RPMI7951 (cell line): ENCODE measurements at regions not wholly inside any gene's neighbourhood (a gene's known extent, or its start where the extent isn't known, plus 50 kb on each side); places are given as distances from the start of the nearest gene placed in this dataset.
A peak's percentile ranks its signal among the peaks of the same experiment; 100 is the strongest.

Source experiments
- DNase-seq: peaks from one replicate; pipeline ENCODE4 v3.0.0-alpha.2; 2012; ENCODE audit warnings: low read depth

DNA sequence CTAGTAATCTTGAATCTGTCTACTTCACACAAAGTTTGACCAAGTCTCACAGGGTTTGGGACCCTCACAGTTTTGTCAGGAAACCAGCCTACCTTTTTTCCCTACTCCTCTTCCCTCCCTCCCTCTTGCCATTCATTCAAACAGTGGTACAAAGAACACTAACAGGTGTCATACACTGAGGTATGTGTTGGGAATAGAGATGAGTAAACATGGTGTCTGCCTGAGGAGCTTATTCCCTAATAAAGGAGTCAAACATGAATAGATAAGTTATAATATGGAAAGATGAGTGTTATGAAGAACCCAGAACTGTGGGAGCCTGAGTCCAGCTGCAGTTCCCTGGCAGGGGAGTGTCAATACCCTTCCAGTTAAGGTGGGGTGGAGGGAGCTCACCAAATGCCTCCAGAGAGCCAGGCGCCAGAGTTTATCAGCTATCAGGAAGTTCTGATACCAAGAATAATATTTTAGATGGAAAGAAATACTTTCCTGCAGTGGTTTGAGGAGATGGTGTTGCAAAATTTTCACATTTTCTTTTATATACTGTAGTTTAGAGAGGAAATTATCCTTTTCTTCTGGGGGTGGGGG, 183.4 kb upstream of the NR3C1 start:
- DNase-seq, result no peak

DNA sequence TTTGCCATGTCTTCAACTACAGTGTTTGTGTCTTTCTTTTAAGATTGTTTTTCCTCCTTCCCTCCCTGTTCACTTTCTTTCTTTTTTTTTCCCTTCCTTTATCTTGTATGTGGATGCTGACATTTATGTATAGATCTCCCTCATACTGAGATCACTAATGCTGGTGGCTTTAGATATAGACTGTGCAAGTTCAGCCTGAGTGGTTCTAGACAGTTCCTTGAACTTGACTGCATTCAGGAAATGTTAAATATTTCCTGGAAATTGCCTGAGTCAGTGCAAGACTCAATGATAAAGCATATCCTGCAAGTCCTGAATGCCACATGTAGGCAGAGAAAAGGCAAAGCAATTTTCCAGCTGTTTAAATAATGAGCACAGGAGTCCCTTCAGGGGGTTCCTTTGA, 182.5 kb upstream of the NR3C1 start:
- DNase-seq, result no peak

DNA sequence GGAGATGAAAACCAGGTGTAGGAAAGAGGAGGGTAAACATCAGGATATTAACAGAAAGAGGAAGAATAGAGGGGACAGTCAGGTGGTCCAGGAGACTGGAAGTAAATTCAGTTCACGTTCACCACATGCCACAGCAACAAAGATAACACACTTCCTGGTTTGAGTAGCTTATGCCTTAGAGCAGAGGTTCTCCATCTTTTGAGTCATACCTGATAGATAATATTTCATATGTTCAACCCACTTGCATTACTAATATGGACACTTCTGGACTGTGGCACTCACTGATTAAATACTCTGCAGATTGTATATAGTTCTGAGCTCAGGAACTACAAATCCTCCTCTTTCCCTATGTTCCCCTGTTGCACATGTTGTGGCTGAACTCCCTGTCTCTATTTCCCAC, 179.9 kb upstream of the NR3C1 start:
- no peak for DNase-seq

DNA sequence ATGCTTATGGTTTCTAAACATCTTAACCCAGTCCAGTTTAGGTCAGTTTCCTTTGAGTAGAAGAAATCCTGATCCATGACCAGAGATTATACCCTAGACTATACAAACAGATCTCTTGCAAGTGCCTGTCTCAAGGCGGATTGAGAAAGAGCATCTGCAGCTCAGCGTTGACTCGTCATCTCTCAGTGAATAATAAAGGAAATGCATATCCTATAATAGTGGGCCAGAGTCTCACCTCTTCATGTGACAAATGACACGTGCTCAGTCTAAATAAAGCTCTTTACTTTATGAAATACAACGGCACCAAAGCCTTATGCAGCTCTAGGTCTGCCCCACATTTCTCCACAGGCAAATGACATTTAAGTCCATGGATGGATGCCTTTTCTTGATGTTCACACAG, 179.4 kb upstream of the NR3C1 start:
- no peak for DNase-seq

DNA sequence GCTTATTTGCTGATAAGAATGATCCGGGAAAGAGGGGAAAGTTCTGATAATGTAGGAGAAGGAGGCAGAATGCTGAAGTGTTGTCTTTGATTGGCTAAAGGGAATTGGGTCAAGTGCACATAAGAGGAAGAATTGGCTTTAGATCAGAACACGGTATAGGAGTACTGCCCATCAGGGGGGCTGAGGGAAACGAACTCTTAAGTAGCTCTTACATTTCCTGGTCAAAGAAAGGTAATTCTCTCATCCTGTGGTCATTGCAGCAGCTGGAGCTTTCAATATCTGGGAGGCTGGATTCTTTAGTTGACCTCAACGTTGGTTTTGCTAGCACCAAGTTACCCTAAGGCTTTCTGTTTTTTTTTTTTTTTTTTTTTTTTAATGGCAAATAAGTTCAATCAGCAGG, 178.7 kb upstream of the NR3C1 start:
- no peak for DNase-seq

DNA sequence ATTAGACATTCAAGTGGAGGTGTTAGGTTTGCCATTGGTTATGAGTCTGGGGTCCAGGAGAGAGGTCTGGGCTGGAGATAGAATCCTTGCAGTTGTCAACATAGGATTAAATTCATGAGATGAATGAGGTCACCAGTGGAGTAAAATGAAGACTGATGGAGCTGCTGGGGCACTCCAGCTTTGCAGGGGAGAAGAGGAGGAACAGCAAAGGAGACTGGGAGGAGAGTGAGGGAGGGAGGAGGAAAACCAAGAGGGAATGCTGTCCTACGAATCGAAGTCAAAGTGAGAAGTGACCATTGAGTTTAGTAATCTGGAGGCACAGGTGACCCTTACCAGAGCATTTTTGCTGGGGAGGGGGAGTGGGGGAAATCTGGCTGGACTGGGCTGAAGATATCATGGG, 178.2 kb upstream of the NR3C1 start:
- no peak for DNase-seq

DNA sequence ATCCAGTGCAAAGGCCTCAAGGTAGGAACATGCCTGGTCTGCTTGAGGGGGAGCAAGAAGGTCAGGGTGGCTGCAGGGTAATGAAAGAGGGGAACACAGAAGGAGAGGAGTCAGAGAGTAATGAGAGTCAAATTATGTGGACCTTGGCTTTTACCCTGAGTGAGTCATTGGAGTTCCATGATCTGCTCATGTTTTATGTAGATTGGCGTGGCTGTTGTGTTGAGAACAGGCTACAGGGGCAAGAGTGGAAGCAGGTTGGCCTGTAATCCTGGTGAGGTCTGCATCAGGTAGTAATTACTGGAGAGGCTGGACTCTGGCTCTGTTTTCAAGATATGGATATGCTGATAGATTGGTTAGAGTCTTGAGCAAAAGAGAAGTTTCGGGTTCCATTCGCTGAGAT, 177.7 kb upstream of the NR3C1 start:
- DNase-seq, result no peak

DNA sequence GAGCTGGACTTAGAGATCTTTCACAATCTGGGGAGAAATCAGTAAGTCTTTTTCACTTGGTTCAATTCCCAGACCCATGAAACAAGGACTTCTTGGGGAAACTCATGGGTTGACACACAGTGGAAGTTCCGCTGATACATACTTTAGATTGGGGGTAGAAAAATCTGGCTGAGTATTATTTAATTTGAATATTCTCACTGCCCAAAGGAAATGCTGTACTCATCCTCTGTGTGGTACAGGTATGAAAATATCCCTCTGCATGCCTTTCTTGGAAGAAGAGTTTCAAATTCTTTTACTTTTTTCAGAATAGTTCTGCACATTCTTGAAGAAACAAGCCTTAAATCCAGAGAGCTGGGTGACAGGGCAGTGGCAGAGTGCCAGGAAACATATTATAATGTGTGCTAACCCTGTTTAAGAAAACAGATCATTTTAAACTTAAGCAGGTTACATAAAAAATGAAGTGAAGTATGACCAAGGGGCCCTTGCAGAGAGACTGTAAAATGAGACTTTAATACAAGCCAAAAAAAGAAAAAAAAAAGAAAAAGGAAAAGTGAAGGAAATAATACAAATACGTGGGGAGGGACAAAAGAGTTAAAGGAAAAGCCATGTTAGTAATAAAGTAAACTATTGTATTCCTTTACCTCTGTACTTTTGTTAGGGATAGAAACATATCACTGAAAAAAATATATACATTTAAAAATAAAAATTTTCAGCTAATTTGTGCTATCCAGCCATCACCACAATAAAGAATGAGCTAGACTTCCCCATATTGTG, 173.4 kb upstream of the NR3C1 start:
- no peak for DNase-seq

DNA sequence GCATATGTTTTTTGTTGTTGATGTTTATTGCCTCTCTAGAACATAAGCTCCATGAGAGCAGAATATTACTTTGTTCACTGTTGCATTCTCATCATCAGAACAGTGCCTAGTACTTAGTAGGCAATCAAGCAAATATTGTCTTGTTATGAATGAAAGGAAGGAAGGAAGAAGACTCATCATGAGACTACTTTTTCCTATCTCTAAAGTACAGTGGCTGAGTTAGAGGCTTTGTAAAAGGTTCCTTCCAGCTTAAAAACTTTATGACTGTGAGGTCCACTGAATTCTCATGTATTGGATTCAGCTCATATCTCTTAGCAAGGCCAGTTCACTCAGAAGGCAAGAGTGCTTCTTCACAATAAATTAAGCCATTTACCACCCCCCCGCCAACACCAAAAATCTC, 171.8 kb upstream of the NR3C1 start:
- no peak for DNase-seq

DNA sequence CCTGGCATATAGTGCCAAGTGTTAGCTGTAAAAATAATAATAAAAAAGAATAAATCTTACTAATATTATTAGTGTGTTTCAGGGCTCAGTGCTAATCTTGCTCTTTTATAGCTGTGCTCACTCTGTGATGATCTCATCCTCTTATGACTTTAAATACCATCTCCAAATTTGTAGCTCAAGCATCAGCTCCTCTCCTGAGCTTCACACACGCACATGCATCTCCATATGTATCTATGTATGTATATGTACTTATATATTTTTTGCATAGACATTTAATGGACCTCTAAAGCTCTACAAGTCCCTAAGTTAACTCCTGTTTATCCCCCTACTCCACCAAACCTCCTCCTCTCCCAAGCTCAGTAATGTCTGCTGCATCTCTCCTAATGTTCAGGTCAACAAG, 170.8 kb upstream of the NR3C1 start:
- no peak for DNase-seq

DNA sequence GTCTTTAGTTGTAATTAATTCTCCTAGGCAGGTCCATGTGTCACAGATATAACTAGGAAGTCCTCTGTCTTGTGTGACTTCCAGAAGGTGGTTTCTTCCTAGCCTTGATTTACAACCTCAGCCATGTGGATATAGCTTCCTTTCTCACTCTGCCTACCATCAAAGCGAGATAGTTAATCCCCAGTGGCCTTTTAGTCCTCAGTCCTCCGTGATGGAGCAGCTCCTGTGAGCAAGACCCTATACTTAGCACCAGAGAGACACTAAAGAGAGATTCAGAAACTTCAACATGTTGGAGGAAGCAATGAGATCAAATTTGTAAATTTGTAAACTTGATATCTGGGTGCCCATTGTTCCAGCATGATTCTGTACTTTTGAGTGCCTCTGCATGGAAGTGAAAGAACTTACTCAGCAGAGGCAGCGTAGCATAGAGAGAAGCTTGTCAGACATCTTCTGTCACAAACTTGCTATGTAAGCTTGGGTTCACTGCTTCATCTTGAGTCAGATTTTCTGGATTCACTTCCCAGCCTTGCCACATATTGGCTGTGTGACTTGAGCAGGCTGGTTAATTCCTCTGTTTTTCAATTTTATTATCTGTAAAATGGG, 170.2 kb upstream of the NR3C1 start:
- DNase-seq, result no peak

DNA sequence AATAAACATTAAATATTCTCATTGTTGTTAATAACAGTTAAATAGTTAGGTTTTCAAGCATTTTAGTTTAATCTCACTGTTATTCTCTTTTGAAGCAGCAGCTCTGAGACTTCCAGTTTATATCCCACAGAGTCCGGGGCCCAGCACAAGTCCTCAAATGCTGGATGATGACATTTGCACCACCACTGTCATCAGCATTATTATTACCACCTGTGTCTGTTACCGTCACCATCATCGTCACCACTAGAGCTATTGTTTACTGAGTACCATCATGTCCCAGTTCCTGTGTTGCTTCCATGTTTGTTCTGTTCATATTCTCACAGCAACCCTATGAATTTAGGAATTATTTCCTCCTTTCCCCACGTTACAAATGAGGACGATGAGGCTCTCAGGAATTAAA, 169.2 kb upstream of the NR3C1 start:
- no peak for DNase-seq

DNA sequence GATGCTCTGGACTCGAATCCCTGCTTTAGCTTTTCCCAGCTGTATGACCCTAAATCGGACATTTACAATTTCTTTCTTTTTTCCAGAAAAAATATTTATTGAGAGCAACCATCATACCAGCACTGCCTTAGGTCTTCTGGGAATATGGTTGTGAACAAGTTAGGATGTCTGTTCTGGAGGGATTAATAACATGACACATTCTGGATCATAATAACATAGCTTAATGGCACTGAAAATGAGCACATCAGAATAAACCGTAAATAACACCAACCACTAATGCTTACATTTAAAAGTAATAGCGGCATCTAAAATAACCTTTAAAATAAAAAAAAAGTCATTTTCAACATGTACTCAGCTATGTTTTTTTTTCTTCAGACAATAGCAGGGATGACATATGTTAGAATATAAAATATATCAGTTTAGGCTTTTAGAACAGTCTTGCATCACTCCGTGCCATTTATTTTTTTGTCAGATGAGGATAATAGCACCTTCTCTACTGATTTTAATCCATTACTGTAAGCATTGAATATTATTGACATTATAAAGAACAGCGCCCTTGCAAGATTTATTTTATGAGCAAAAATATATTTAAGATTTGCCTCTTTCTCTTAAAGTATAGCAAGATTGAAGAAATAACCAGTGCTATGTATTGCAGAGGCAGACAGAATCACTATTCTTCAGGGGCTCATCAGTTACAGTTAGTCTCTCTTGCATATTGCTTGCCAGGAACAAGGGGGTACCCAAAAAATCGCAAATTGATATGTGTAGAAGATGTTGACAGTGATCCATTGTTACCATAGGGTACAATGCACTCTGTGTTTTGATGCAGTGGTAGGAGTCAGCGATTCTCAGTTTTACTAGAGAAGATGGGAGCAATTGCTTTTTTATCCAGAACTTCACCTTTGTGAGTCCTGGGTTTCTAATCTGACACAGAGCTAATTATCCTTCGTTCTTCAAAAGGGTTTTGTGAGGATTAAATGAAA, 168.4 kb upstream of the NR3C1 start:
- no peak for DNase-seq

DNA sequence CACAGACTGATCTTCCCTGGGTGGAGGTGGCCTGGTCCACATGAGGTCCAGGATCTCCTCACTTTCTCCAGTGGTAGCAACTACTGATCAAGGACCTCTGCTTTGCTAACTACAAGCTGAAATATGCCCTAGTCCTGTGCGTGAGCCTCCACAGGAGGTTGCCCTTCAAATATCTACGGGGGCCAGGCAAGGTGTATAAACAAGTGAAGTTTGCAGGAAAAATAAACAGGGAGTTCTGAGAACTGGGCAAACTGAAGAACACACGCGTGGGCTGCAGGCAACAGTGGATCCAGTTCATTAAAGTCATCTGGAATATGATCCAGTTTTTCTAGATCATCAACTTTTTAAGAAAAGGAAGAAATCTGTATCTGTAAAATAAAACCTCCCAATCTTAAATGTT, 167.5 kb upstream of the NR3C1 start:
- DNase-seq, result no peak

DNA sequence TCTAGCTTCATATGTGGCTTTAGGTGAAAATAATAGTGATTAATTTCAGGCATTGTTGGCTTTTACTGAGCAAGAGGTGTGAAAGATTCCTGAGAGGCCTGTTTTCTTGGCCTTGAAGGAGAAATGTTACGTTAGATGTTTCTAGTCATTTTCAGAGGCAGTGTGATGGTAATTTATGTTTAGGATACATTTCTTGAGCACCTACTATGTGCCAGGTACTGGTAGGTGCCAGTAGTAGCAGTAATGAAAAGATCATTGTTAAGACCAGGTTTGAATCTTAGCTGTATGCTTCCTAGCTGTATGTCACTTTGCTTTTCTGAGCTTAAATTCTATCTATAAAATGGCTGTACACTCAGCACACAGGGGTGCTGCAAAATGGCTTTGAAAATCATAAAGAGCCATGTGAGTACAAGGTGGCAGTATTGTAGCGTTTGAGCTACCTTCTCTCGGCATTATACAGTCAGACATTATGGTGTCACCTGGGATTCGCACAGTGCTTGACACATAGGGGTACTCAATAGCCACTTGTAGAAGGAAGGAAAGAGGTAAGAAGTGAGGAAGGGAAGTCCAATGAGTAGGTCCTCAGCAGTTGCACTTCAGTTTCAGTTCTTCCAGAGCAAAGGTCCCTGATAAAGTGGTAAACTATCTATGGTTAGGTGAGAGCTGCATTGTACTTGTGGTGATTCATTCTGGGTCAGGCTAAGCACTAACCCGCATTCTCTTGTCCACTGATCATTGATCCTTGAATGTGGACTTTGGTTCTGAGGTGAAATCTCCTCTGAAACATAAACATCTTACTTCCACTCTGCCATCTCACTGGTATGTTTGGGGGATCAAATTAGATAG, 166.5 kb upstream of the NR3C1 start:
- no peak for DNase-seq

DNA sequence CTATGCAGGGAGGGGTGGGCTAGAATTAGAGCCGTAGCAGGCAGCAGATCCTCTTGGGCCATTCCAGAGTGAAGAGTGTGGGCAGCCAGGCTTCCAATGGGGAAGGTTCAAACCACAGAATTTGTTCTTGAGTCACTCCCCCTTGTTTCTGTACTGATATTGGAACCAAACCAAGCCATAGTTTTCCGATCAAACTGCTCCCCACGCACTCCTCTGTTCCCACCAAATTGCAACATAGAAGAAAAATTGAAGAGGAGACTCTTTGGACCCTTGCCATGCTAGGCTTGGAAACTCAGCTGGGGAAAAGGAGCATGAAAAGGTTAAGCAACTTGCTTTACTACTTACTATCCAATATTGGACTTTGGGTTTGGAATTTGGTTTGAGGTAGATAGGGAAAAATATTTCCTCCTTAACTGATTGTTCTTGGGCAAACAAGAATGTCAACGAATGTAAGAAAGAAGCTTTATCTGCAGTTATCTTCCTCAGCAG, 165.8 kb upstream of the NR3C1 start:
- DNase-seq, result no peak

DNA sequence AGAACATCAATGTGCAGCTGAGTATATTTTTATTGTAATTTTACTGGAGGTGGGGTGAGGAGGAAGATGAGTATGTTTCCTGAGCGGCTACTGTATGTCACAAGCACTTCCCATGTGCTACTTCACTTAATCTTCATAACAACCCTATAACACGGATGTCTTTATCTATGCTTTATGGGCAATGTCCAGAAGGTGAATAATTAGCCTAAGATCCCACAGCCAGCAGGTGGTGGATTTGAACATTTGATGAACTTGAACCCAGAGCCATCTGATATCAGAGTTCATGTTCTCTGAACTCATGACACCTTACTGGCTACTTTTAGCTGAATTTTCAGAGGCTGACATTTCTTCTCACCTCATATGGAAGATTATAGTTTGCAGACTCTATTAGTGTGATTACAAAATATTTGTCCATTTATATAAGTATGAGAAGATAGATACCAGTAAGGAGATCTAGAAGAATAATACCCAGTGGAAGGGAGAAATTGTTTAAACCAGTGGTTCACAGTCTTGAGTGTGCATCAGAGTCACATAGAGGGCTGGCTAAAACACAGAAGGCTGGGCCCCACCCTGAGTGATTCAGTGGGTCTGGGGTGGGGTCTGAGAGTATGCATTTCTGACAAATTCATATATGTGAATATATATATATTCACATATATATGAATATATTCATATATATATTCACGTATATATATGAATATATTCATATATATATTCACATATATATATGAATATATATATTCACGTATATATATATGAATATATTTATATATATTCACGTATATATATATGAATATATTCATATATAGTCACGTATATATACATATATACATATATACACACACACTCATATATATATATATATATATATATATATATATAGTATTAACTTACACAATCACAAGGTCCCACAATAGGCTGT, 164.4 kb upstream of the NR3C1 start:
- DNase-seq, result no peak

DNA sequence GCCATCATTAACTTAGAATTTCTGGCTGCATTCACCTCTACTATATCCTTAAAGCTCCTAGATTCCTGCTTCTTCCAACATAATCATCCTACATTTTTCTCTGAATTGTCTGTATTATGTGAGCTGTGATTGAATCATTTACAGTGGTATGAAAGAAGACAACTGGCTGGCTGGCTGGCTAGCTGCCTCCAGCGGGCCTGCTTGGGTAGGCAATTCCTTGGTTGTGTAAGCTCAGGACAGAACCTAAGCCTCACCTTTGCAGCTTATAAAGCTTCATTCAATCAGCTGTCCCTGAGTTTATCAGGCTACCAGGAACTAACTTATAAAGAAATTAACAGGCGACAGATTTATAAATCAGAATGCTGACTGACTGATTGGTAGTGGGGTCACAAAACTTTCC, 162.7 kb upstream of the NR3C1 start:
- no peak for DNase-seq

DNA sequence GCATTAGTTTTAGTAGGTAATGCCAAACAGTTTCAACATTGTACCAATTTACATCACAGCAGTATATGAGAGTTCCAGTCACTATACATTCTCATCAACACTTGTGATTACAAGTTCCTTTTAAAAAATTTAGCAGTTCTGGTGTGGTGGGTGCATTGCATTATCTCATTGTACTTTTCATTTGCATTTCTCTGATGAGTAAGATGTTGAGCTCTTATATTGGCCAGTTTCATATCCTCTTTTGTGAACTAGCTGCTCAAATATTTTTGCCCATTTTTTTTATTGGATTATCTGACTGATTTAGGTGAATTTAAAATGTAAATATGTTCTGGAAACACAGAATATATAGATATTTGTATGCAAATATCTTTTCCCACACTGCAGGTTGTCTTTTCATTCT, 160.9 kb upstream of the NR3C1 start:
- DNase-seq, result no peak

DNA sequence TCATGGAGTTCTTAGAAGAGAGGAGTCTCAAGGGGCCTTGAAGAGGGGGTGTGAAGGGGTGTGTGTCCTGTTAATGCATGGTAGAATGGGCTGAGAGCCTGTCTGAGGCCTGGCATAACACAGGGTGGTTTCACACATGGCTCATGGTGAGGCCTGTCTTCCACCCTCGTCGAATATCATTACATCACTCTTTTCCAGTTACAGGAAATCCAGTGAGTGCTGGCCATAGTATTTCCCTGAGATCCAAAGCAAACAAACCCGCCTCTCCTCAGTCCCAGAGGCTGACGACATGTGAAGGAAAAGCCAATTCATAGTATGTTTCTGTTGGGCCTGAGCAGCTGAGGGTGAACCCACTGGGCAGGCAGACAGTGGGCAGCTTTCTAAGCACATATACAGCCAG, 159.4 kb upstream of the NR3C1 start:
- DNase-seq, result peak; percentile 9
